T-helper 2 cell treated with Interferon-gamma antibody and Interleukin-4, amounts not matched to agents 5 μg/mL and 100 μg/mL, for 36 hours (primary cell): ENCODE measurements at regions not wholly inside any gene's neighbourhood (a gene's known extent, or its start where the extent isn't known, plus 50 kb on each side); places are given as distances from the start of the nearest gene placed in this dataset.
"Not testable (repeated sequence)": the region's sequence is repeated elsewhere in the genome, so short reads cannot be mapped to it uniquely, and the experiment has no call there.

Experiments used
- DNase-seq: peaks from one replicate; pipeline ENCODE4 v3.0.0; 2021; ENCODE audit warnings: low spot score
- H3K27ac Mint-ChIP-seq: one replicate; pipeline ENCODE4 v1.8.0; 2021; ENCODE audit warnings: mild to moderate bottlenecking, mixed read lengths
- H3K27me3 Mint-ChIP-seq: one replicate; pipeline ENCODE4 v1.8.0; 2021; ENCODE audit warnings: low read depth, mixed read lengths
- H3K36me3 Mint-ChIP-seq: one replicate; pipeline ENCODE4 v1.8.0; 2021; ENCODE audit warnings: low read depth, mixed read lengths
- H3K4me1 Mint-ChIP-seq: one replicate; pipeline ENCODE4 v1.8.0; 2021; ENCODE audit warnings: low read depth, mixed read lengths
- H3K4me3 Mint-ChIP-seq: one replicate; pipeline ENCODE4 v1.8.0; 2022; ENCODE audit warnings: mild to moderate bottlenecking, moderate library complexity, mixed read lengths
- H3K9me3 Mint-ChIP-seq: one replicate; pipeline ENCODE4 v1.8.0; 2021; ENCODE audit warnings: mixed read lengths

- Mint-ChIP-seq H3K9me3 (no peaks in the 10 kb centered on the region), H3K27ac (no peak overlapping the region), H3K4me3 (no peak overlapping the region), H3K4me1 (no peaks in the 10 kb centered on the region), H3K36me3 (no peaks in the 10 kb centered on the region), H3K27me3 (no peaks in the 10 kb centered on the region)
- DNase-seq, result no peak
Observed at GRCh38 chr7:136122026-136122425, 144.9 kb upstream of the MTPN start.

GRCh38 chr7:136117539-136117938 lies 140.4 kb upstream of the MTPN start:
- no peak overlapping the region for H3K27ac Mint-ChIP-seq
- H3K27me3 Mint-ChIP-seq, result no peaks in the 10 kb centered on the region
- H3K4me1 Mint-ChIP-seq, result no peaks in the 10 kb centered on the region
- no peaks in the 10 kb centered on the region for H3K36me3 Mint-ChIP-seq
- no peak for DNase-seq
- no peak overlapping the region for H3K4me3 Mint-ChIP-seq
- H3K9me3 Mint-ChIP-seq, result no peaks in the 10 kb centered on the region

DNA sequence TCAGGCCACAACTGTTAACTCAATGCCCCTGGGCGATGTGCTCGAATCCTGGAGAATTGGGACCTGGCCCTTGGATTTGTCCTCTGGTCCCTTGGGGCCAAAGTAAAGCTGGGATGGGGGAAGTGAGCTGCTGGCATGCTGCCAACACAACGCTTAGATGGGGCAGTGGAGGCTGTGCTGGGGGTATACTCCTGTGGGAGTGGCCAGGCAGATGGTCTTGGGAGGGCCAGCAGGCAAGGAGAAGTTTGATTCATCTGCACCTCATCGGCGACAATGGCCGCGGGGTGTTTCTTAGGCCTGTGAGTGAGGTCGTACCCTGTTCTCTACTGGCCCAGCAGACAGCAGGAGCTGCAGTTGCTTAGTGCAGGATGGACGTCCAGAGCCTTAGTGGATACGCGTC lies 139.0 kb upstream of the MTPN start:
- H3K4me3 Mint-ChIP-seq, result no peak overlapping the region
- no peaks in the 10 kb centered on the region for H3K9me3 Mint-ChIP-seq
- no peaks in the 10 kb centered on the region for H3K36me3 Mint-ChIP-seq
- H3K4me1 Mint-ChIP-seq, result no peaks in the 10 kb centered on the region
- no peaks in the 10 kb centered on the region for H3K27me3 Mint-ChIP-seq
- H3K27ac Mint-ChIP-seq, result no peak overlapping the region
- DNase-seq, result no peak

DNA sequence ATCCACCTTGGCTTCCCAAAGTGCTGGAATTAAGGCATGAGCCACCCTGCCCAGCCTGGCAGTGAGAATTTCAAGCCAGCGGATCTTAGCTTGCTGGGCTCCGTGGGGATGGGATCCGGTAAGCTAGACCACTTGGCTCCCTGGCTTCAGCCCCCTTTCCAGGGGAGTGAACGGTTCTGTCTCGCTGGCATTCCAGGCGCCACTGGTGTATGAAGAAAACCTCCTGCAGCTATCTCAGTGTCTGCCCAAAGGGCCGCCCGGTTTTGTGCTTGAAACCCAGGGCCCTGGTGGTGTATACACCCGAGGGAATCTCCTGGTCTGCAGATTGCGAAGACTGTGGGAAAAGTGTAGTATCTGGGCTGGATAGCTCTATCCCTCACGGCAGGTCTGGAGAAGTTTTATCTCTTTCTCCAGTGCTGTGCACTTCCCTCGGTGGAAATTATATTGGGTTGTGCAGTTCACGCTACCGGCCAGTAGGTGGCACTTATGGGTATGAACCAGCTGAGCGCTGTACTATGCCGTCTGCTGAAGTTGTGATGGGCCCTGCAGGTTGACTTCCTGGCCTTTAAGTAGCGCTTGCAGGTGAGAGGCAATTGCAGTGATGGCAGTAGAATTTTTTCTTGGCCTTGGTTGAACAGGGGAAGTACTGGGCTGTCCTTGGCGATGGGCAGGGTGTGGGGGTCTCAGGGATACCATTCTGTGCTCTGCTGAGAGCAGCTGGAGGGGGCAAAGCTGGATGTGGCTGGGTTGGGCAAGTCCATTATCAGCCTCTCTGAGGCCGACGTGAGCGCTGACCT lies 138.0 kb upstream of the MTPN start:
- Mint-ChIP-seq H3K36me3 (no peaks in the 10 kb centered on the region), H3K27me3 (no peaks in the 10 kb centered on the region), H3K9me3 (no peaks in the 10 kb centered on the region), H3K4me1 (no peaks in the 10 kb centered on the region), H3K27ac (no peak overlapping the region), H3K4me3 (no peak overlapping the region)
- peak; percentile 30 for DNase-seq

DNA sequence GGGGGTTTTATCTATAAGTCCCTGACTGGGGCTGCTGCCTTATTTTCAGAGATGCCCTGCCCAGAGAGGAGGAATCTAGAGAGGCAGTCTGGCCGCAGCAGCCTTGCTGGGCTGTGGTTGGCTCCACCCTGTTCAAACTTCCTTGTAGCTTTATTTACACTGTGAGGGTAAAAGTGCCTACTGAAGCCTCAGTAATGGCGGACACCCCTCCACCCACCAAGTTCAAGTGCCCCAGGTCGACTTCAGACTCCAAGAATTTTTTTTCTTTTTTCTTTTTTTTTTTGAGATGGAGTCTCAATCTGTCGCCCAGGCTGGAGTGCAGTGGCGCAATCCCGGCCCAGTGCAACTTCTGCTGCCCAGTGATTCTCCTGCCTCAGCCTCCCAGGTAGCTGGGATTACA lies 137.3 kb upstream of the MTPN start:
- H3K27ac Mint-ChIP-seq, H3K36me3 Mint-ChIP-seq, H3K4me3 Mint-ChIP-seq, DNase-seq, H3K9me3 Mint-ChIP-seq, H3K27me3 Mint-ChIP-seq, H3K4me1 Mint-ChIP-seq: not testable (repeated sequence)

GRCh38 chr7:136109037-136109436 lies 131.9 kb upstream of the MTPN start:
- H3K27ac Mint-ChIP-seq, H3K9me3 Mint-ChIP-seq, H3K4me3 Mint-ChIP-seq, H3K36me3 Mint-ChIP-seq, H3K4me1 Mint-ChIP-seq, DNase-seq, H3K27me3 Mint-ChIP-seq: not testable (repeated sequence)

DNA sequence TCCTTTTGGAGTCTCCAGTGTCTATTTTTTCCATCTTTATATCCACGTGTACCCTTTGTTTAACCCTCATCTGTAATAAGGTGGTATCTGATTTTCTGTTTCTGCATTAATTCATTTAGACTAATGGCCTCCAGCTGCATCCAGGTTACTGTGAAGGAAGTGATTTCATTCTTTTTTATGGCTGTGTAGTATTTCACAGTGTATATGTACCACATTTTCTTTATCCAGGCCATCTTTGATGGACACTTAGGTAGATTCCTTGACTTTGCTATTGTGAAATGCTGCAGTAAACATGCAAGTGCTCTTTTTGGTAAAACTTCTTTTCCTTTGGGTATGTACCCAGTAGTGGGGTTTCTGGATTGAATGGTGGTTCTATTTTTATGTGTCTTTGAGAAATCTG lies 128.0 kb upstream of the MTPN start:
- Mint-ChIP-seq H3K36me3 (no peaks in the 10 kb centered on the region), H3K27me3 (no peaks in the 10 kb centered on the region), H3K4me1 (no peaks in the 10 kb centered on the region), H3K9me3 (peaks cover 7% of the 10 kb centered on the region), H3K4me3 (no peak overlapping the region), H3K27ac (no peak overlapping the region)
- DNase-seq, result no peak

GRCh38 chr7:136104269-136104603 lies 127.1 kb upstream of the MTPN start:
- Mint-ChIP-seq H3K36me3 (no peaks in the 10 kb centered on the region), H3K27me3 (no peaks in the 10 kb centered on the region), H3K4me1 (no peaks in the 10 kb centered on the region), H3K4me3 (no peak overlapping the region), H3K27ac (no peak overlapping the region), H3K9me3 (peaks cover 7% of the 10 kb centered on the region)
- no peak for DNase-seq

DNA sequence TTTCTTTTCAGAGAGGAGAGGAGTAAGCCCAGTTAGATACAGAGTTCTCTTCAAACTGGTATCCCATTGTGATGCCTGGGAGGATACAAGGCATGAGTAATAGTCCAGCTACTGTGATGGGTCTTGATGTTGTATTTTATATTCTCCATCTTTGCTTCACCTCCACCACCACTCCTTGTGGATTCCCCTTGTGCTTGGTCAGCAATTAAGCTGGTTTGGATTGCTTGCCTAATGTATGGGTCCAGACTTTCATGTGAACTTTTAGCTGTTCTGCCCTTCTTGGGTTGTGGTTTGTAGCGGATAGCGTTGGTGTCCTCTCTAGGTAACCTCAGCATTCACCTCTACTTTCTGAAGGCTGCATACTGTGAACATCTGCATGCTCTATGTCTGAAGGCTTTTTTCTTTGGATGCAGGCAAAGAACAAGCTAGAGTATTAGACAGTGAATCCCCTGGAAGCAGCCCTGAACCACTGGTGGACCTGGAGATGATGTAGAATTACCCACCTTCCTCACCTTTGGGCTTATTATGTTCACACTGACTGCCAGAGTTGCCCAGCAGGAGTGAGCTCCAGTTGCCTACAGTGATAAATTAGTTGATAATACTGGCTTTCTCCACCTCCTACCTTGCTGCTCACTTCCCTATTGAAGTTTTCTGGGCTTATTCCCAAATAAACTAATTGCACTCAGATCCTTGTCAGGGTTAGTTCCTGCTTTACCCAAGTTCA lies 126.5 kb upstream of the MTPN start:
- H3K9me3 Mint-ChIP-seq, result peaks cover 7% of the 10 kb centered on the region

DNA sequence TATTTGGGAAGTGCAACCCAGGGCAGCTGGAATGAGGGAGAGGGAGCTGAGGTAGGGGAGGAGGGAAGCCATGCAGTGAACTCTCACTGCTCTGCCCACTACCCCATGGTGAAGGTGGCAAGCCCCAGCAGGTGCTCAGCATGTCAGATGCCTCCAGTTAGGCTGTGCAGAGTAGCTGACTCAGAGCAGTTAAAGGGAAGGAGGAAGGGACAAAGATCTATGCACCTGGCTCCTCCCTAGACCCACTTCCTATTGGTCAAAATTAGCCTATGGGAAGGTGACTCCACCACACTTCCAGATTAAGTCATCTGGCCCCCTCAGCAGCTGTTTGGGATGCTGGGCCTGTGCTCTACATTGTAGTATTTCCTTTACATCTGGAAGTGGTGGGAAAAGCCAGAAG lies 125.7 kb upstream of the MTPN start:
- Mint-ChIP-seq H3K36me3 (no peaks in the 10 kb centered on the region), H3K9me3 (no peaks in the 10 kb centered on the region), H3K27me3 (no peaks in the 10 kb centered on the region), H3K27ac (no peak overlapping the region), H3K4me1 (no peaks in the 10 kb centered on the region), H3K4me3 (no peak overlapping the region)
- DNase-seq, result no peak

More for the DNA sequence above, 126.5 kb upstream of the MTPN start:
- Mint-ChIP-seq H3K4me3 (no peak overlapping the region), H3K27ac (no peak overlapping the region), H3K27me3 (no peaks in the 10 kb centered on the region), H3K4me1 (no peaks in the 10 kb centered on the region), H3K36me3 (no peaks in the 10 kb centered on the region)
- DNase-seq, result no peak

DNA sequence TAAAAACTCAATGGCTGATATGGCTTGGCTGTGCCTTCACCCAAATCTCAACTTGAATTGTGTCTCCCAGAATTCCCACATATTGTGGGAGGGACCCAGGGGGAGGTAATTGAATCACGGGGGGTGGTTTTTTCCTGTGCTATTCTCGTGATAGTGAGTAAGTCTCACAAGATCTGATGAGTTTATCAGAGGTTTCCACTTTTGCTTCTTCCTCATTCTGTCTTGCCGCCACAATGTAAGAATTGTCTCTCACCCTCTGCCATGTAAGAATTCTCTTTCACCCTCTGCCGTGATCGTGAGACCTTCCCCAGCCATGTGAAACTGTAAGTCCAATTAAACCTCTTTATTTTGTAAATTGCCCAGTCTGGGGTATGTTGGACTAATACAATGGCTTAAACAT lies 115.6 kb upstream of the MTPN start:
- not testable (repeated sequence) for H3K4me1 Mint-ChIP-seq, H3K27me3 Mint-ChIP-seq, DNase-seq, H3K36me3 Mint-ChIP-seq, H3K4me3 Mint-ChIP-seq, H3K27ac Mint-ChIP-seq
- peaks cover 14% of the 10 kb centered on the region for H3K9me3 Mint-ChIP-seq

DNA sequence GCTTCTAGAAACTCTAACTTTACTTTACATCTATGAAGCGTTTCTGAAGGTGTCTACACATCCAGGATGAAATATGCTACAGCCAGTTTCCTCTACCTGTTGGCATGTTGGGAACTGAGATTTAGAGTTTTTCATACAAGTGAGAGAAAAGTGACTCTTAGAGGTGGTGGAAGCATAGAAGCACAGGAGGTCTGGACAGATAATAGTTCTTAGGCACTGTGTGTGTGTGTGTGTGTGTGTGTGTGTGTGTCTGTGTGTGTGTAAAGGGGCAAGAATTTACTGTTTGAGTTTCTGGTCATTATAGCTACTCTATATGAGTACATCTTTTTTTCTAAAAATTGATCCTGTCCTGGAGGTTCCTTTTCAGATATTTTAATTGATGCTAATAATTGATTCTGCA lies 110.7 kb upstream of the MTPN start:
- Mint-ChIP-seq H3K36me3 (no peaks in the 10 kb centered on the region), H3K27me3 (no peaks in the 10 kb centered on the region), H3K27ac (no peak overlapping the region), H3K4me1 (peaks cover 3% of the 10 kb centered on the region), H3K4me3 (no peak overlapping the region), H3K9me3 (peaks cover 6% of the 10 kb centered on the region)
- DNase-seq, result no peak

- Mint-ChIP-seq H3K4me3 (no peak overlapping the region), H3K36me3 (no peaks in the 10 kb centered on the region), H3K9me3 (no peaks in the 10 kb centered on the region), H3K4me1 (peaks cover 3% of the 10 kb centered on the region), H3K27ac (no peak overlapping the region), H3K27me3 (no peaks in the 10 kb centered on the region)
- no peak for DNase-seq
Observed at GRCh38 chr7:136086712-136087111, 109.6 kb upstream of the MTPN start.

DNA sequence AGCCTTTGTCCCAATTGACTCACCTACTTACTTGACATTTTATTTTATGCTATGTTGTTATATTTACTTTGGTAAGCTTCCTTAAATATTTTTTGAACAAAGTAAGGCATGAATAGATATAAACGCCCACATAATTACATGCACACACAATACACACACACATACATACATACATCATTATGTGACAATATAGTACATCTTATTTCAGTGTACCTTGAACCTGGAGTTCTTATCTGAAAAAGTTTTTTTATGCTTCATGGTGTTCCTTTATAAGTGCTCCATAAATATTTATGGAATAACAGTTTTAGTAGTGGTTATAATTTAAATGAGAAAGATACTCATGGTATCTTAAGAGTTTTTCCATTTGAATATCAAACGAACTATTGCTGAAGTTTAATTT lies 102.8 kb upstream of the MTPN start:
- DNase-seq, result no peak
- Mint-ChIP-seq H3K27ac (no peak overlapping the region), H3K36me3 (no peaks in the 10 kb centered on the region), H3K4me1 (no peaks in the 10 kb centered on the region), H3K27me3 (peaks cover 2% of the 10 kb centered on the region), H3K4me3 (no peak overlapping the region), H3K9me3 (no peaks in the 10 kb centered on the region)

GRCh38 chr7:136079478-136079892 lies 102.3 kb upstream of the MTPN start:
- Mint-ChIP-seq H3K9me3 (no peaks in the 10 kb centered on the region), H3K27me3 (peaks cover 2% of the 10 kb centered on the region), H3K4me1 (no peaks in the 10 kb centered on the region), H3K4me3 (no peak overlapping the region), H3K36me3 (no peaks in the 10 kb centered on the region), H3K27ac (no peak overlapping the region)
- no peak for DNase-seq
